8988T (cell line): ENCODE measurements at regions not wholly inside any gene's neighbourhood (a gene's known extent, or its start where the extent isn't known, plus 50 kb on each side); places are given as distances from the start of the nearest gene placed in this dataset.

Experiments used
- DNase-seq: peaks from one replicate; pipeline ENCODE4 v3.0.0; 2011

GRCh38 chr2:133773854-133774653, 205.8 kb upstream of the NCKAP5 start:
- no peak for DNase-seq

GRCh38 chr2:133774654-133775015, 206.4 kb upstream of the NCKAP5 start:
- no peak for DNase-seq

- DNase-seq: no peak
Observed at GRCh38 chr2:133776936-133777573, 208.8 kb upstream of the NCKAP5 start.

GRCh38 chr2:133777574-133777960, 209.3 kb upstream of the NCKAP5 start:
- DNase-seq: no peak

- DNase-seq: no peak
Observed at GRCh38 chr2:133780099-133780996, 212.1 kb upstream of the NCKAP5 start.

- no peak for DNase-seq
Observed at GRCh38 chr2:133780997-133781513, 212.8 kb upstream of the NCKAP5 start.

GRCh38 chr2:133787207-133787606, 218.9 kb upstream of the NCKAP5 start:
- DNase-seq: no peak

- DNase-seq: no peak
Observed at GRCh38 chr2:133787651-133788050, 219.4 kb upstream of the NCKAP5 start.

- no peak for DNase-seq
Observed at GRCh38 chr2:133788386-133788785, 220.1 kb upstream of the NCKAP5 start.

- DNase-seq: no peak
Observed at GRCh38 chr2:133789743-133790142, 221.5 kb upstream of the NCKAP5 start.

GRCh38 chr2:133790711-133791110, 222.4 kb upstream of the NCKAP5 start:
- DNase-seq: no peak

GRCh38 chr2:133791191-133791590, 222.9 kb upstream of the NCKAP5 start:
- DNase-seq: no peak

GRCh38 chr2:133792223-133792622, 224.0 kb upstream of the NCKAP5 start:
- no peak for DNase-seq

- DNase-seq: no peak
Observed at GRCh38 chr2:133794114-133794513, 225.9 kb upstream of the NCKAP5 start.

- no peak for DNase-seq
Observed at GRCh38 chr2:133801946-133802345, 233.7 kb upstream of the NCKAP5 start.

- no peak for DNase-seq
Observed at GRCh38 chr2:133802409-133803039, 234.3 kb upstream of the NCKAP5 start.

GRCh38 chr2:133806564-133806963, 238.3 kb upstream of the NCKAP5 start:
- no peak for DNase-seq

- DNase-seq: no peak
Observed at GRCh38 chr2:133809485-133809884, 241.2 kb upstream of the NCKAP5 start.

GRCh38 chr2:133810559-133810958, 242.3 kb upstream of the NCKAP5 start:
- no peak for DNase-seq

GRCh38 chr2:133811409-133812125, 243.3 kb upstream of the NCKAP5 start:
- DNase-seq: no peak

- no peak for DNase-seq
Observed at GRCh38 chr2:133812826-133813617, 244.8 kb upstream of the NCKAP5 start.
